ENCODE measurements at regions not wholly inside any gene's neighbourhood (a gene's known extent, or its start where the extent isn't known, plus 50 kb on each side); places are given as distances from the start of the nearest gene placed in this dataset.

DNA sequence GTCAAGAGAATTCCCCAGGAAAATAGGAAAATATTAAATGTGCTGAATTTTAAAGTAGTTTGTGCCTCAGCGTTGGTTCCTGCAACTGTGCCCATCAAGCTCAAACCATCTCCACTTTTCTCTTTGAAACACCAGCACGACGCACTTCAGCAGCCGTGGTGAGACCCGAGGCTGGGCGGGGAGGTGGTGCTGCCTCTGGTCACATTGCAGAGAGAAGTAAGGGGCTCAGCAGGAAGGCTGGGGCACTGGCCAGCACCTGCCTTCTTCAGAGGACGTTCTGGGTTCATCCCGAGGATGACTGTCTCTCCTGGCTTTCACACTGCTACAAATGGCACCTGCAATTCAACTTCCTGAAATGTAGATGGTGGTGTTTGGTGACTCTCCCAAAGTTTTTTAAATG lies 323.7 kb upstream of the SALL3 start (continued):
- TF ChIP-seq, protein P1, sequence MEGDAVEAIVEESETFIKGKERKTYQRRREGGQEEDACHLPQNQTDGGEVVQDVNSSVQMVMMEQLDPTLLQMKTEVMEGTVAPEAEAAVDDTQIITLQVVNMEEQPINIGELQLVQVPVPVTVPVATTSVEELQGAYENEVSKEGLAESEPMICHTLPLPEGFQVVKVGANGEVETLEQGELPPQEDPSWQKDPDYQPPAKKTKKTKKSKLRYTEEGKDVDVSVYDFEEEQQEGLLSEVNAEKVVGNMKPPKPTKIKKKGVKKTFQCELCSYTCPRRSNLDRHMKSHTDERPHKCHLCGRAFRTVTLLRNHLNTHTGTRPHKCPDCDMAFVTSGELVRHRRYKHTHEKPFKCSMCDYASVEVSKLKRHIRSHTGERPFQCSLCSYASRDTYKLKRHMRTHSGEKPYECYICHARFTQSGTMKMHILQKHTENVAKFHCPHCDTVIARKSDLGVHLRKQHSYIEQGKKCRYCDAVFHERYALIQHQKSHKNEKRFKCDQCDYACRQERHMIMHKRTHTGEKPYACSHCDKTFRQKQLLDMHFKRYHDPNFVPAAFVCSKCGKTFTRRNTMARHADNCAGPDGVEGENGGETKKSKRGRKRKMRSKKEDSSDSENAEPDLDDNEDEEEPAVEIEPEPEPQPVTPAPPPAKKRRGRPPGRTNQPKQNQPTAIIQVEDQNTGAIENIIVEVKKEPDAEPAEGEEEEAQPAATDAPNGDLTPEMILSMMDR (IDR thresholded peaks at IDR 0.05; ENCODE audit: poor library complexity, severe bottlenecking): no peak

- Histone ChIP-seq H4K20me1 (ENCODE audit: insufficient read depth) (no peaks in the 10 kb centered on the region), H3K79me2 (replicated peaks; ENCODE audit: insufficient read depth, low read length) (no peaks in the 10 kb centered on the region), H3K27ac (ENCODE audit: low read length) (no peak overlapping the region), H3K36me3 (ENCODE audit: insufficient read depth, low read length) (no peaks in the 10 kb centered on the region), H2AFZ (ENCODE audit: low read depth, low read length) (no peak overlapping the region), H3F3A (ENCODE audit: insufficient read depth, low read length, poor library complexity, severe bottlenecking) (no peaks in the 10 kb centered on the region), H3K4me2 (ENCODE audit: low read length) (no peak overlapping the region), H3K27me3 (ENCODE audit: insufficient read depth, low read depth, low read length) (no peaks in the 10 kb centered on the region), H3K4me3 (ENCODE audit: low read length) (no peak overlapping the region), H3K9ac (ENCODE audit: low read length) (no peak overlapping the region), H3K9me2 (ENCODE audit: insufficient read depth, low read length) (no peaks in the 10 kb centered on the region), H3K9me3 (ENCODE audit: low read length) (peaks cover 8% of the 10 kb centered on the region)
- no peak for TF ChIP-seq MXI1 (conservative IDR thresholded peaks at IDR 0.05; ENCODE audit: poor library complexity, severe bottlenecking)
- no peak for TF ChIP-seq SMC3 (conservative IDR thresholded peaks at IDR 0.05; ENCODE audit: poor library complexity)
- TF ChIP-seq RAD21 (conservative IDR thresholded peaks at IDR 0.05): no peak
- TF ChIP-seq EP300 (conservative IDR thresholded peaks at IDR 0.05; ENCODE audit: poor library complexity, severe bottlenecking): no peak
- no peak for TF ChIP-seq TAF1 (IDR thresholded peaks at IDR 0.05; ENCODE audit: low read depth)
- TF ChIP-seq, protein P2, sequence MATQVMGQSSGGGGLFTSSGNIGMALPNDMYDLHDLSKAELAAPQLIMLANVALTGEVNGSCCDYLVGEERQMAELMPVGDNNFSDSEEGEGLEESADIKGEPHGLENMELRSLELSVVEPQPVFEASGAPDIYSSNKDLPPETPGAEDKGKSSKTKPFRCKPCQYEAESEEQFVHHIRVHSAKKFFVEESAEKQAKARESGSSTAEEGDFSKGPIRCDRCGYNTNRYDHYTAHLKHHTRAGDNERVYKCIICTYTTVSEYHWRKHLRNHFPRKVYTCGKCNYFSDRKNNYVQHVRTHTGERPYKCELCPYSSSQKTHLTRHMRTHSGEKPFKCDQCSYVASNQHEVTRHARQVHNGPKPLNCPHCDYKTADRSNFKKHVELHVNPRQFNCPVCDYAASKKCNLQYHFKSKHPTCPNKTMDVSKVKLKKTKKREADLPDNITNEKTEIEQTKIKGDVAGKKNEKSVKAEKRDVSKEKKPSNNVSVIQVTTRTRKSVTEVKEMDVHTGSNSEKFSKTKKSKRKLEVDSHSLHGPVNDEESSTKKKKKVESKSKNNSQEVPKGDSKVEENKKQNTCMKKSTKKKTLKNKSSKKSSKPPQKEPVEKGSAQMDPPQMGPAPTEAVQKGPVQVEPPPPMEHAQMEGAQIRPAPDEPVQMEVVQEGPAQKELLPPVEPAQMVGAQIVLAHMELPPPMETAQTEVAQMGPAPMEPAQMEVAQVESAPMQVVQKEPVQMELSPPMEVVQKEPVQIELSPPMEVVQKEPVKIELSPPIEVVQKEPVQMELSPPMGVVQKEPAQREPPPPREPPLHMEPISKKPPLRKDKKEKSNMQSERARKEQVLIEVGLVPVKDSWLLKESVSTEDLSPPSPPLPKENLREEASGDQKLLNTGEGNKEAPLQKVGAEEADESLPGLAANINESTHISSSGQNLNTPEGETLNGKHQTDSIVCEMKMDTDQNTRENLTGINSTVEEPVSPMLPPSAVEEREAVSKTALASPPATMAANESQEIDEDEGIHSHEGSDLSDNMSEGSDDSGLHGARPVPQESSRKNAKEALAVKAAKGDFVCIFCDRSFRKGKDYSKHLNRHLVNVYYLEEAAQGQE (IDR thresholded peaks at IDR 0.05; ENCODE audit: borderline replicate concordance): no peak
Measured at GRCh38 chr18:78656346-78656925, 323.2 kb upstream of the SALL3 start.

DNA sequence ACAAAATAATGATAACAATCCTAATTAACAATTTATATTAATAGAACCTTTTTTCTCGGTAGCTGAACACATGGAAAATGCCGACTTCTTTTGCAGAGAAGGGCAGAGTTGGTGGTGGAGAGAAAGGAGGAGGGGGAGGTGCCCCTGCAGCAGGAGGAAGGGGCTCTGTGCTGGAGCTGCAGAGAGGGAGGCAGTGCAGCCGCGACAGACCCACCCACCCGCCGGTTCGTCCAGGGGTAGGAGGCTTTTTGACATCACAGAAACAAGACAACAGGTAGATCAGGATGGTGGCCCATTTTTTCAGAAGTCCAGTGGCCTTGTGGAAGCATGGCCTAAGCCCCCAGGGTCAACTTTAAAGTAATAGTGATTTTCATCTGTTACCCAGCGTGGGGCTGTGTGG lies 321.1 kb upstream of the SALL3 start:
- no peaks in the 10 kb centered on the region for H3F3A ChIP-seq (ENCODE audit: insufficient read depth, low read length, poor library complexity, severe bottlenecking)
- H3K79me2 ChIP-seq (replicated peaks; ENCODE audit: insufficient read depth, low read length): no peaks in the 10 kb centered on the region
- H3K9ac ChIP-seq (ENCODE audit: low read length): no peak overlapping the region
- no peak overlapping the region for H3K4me2 ChIP-seq (ENCODE audit: low read length)
- no peaks in the 10 kb centered on the region for H3K36me3 ChIP-seq (ENCODE audit: insufficient read depth, low read length)
- H3K9me3 ChIP-seq (ENCODE audit: low read length): no peaks in the 10 kb centered on the region
- H3K9me2 ChIP-seq (ENCODE audit: insufficient read depth, low read length): no peaks in the 10 kb centered on the region
- TF ChIP-seq RAD21 (conservative IDR thresholded peaks at IDR 0.05) (no peak), POLR2AphosphoS5 (IDR thresholded peaks at IDR 0.05) (no peak), MXI1 (conservative IDR thresholded peaks at IDR 0.05; ENCODE audit: poor library complexity, severe bottlenecking) (no peak)
- TF ChIP-seq, protein P2 (IDR thresholded peaks at IDR 0.05; ENCODE audit: borderline replicate concordance): no peak
- TF ChIP-seq, protein P1 (IDR thresholded peaks at IDR 0.05; ENCODE audit: poor library complexity, severe bottlenecking): no peak
- no peak overlapping the region for H3K27ac ChIP-seq (ENCODE audit: low read length)
- no peak overlapping the region for H3K4me3 ChIP-seq (ENCODE audit: low read length)
- no peak overlapping the region for H2AFZ ChIP-seq (ENCODE audit: low read depth, low read length)
- H3K27me3 ChIP-seq (ENCODE audit: insufficient read depth, low read depth, low read length): no peaks in the 10 kb centered on the region
- H4K20me1 ChIP-seq (ENCODE audit: insufficient read depth): no peaks in the 10 kb centered on the region
